H1 (cell line): ENCODE measurements at regions not wholly inside any gene's neighbourhood (a gene's known extent, or its start where the extent isn't known, plus 50 kb on each side); places are given as distances from the start of the nearest gene placed in this dataset.

Experiments
- CTCF ChIA-PET: fragments of 300-600 bp; sonication (Branson Sonifier 250); formaldehyde crosslinking; loops from one replicate; lab custom pipeline; 2021; ENCODE audit not compliant: partially characterized antibody; lab: Charles Lee
- POLR2A ChIA-PET: fragments of 300-600 bp; sonication (Branson Sonifier 250); formaldehyde crosslinking; loops from one replicate; lab custom pipeline; 2021; ENCODE audit warnings: inconsistent platforms; ENCODE audit not compliant: partially characterized antibody; lab: Charles Lee
- DNase-seq, 2 experiments: peaks; one replicate each; pipeline versions ENCODE4 v3.0.0 to v3.0.0-alpha.2; 2010 to 2022; ENCODE audit warnings: low spot score in 2 of 2, low read depth in 1 of 2, mixed read lengths in 1 of 2
- FAIRE-seq: peaks from 2 replicates; lab custom pipeline; 2011; peaks lifted over from hg19 to GRCh38; lab: Jason Lieb, UNC
- H2AFZ ChIP-seq: 2 replicates; pipeline ENCODE4 v1.8.1; 2012; ENCODE audit warnings: low read length, inconsistent platforms
- H2AK5ac ChIP-seq: 2 replicates; pipeline ENCODE4 v1.6.1; 2013; ENCODE audit warnings: low read depth, low read length
- H2BK120ac ChIP-seq: replicated peaks from 2 replicates; pipeline ENCODE3; 2013; ENCODE audit warnings: low read depth, low read length, inconsistent platforms
- H2BK12ac ChIP-seq: 2 replicates; pipeline ENCODE4 v1.6.1; 2013; ENCODE audit warnings: low read depth, low read length
- H2BK15ac ChIP-seq: 2 replicates; pipeline ENCODE4 v1.6.1; 2013; ENCODE audit warnings: low read length
- H2BK20ac ChIP-seq: 2 replicates; pipeline ENCODE4 v1.6.1; 2013; ENCODE audit warnings: low read length
- H2BK5ac ChIP-seq: 2 replicates; pipeline ENCODE4 v1.6.1; 2013; ENCODE audit warnings: low read depth, low read length
- H3K14ac ChIP-seq: 2 replicates; pipeline ENCODE4 v1.6.1; 2013; ENCODE audit warnings: inconsistent platforms; ENCODE audit not compliant: insufficient read length
- H3K18ac ChIP-seq: 2 replicates; pipeline ENCODE4 v1.6.1; 2013; ENCODE audit warnings: low read length; ENCODE audit errors: extremely low read depth
- H3K23ac ChIP-seq: 2 replicates; pipeline ENCODE4 v1.6.1; 2013; ENCODE audit warnings: inconsistent platforms; ENCODE audit not compliant: insufficient read length
- H3K23me2 ChIP-seq: 2 replicates; pipeline ENCODE4 v1.6.1; 2013; ENCODE audit warnings: low read depth, low read length
- H3K27ac ChIP-seq: 2 replicates; pipeline ENCODE4 v1.6.1; 2011; ENCODE audit warnings: low read depth, low read length, inconsistent platforms
- H3K27me3 ChIP-seq, 4 experiments: replicated peaks in 1 of 4; 1 replicate in 1 of 4; 2 replicates in 3 of 4; pipeline versions ENCODE4 v1.6.1 to v1.8.1; 2011 to 2013; ENCODE audit warnings: low read length in 3 of 4, mild to moderate bottlenecking in 3 of 4, inconsistent platforms in 2 of 4, mixed read lengths in 2 of 4, moderate library complexity in 1 of 4; ENCODE audit not compliant: control insufficient read depth in 3 of 4, insufficient read depth in 3 of 4; ENCODE audit errors: extremely low read depth in 1 of 4
- H3K36me3 ChIP-seq, 4 experiments: 2 replicates each; pipeline versions ENCODE4 v1.6.1 to v1.8.1; 2011 to 2013; ENCODE audit warnings: mild to moderate bottlenecking in 4 of 4, low read length in 3 of 4, moderate library complexity in 2 of 4, control low read depth in 1 of 4, inconsistent platforms in 1 of 4; ENCODE audit not compliant: insufficient read depth in 4 of 4, control insufficient read depth in 2 of 4
- H3K4ac ChIP-seq: replicated peaks from 2 replicates; pipeline ENCODE3; 2013; ENCODE audit warnings: low read length, low read depth, mixed read lengths, inconsistent platforms; ENCODE audit not compliant: insufficient read length
- H3K4me1 ChIP-seq, 4 experiments: replicated peaks in 1 of 4; 1 replicate in 1 of 4; 2 replicates in 3 of 4; pipeline versions ENCODE4 v1.6.1 to v1.8.1; 2011 to 2013; ENCODE audit warnings: low read length in 3 of 4, inconsistent platforms in 2 of 4, mixed read lengths in 1 of 4; ENCODE audit not compliant: insufficient read depth in 4 of 4, control insufficient read depth in 3 of 4
- H3K4me2 ChIP-seq, 2 experiments: 2 replicates each; pipeline versions ENCODE4 v1.6.1 to v1.8.1; 2011 to 2013; ENCODE audit warnings: low read depth in 2 of 2, low read length in 2 of 2, control low read depth in 1 of 2, inconsistent platforms in 1 of 2, mild to moderate bottlenecking in 1 of 2; ENCODE audit not compliant: insufficient read depth in 1 of 2
- H3K4me3 ChIP-seq, 4 experiments: fragments of 200-600, 300-600 bp in 1 of 4; sonication (generic), shearing (Covaris generic), sonication (Bioruptor Twin) in 1 of 4; 2 replicates each; pipeline versions ENCODE4 v1.5.1 to v1.8.1; 2011 to 2016; ENCODE audit warnings: low read length in 4 of 4, low read depth in 3 of 4, control low read depth in 2 of 4, inconsistent platforms in 2 of 4, mild to moderate bottlenecking in 2 of 4, mixed read lengths in 1 of 4, moderate library complexity in 1 of 4; ENCODE audit not compliant: insufficient read depth in 2 of 4; ENCODE audit errors: extremely low read depth in 1 of 4
- H3K56ac ChIP-seq: replicated peaks from 2 replicates; pipeline ENCODE3; 2013; ENCODE audit warnings: low read depth, mild to moderate bottlenecking, mixed read lengths, low read length, inconsistent platforms; ENCODE audit not compliant: insufficient read length
- H3K79me1 ChIP-seq: 2 replicates; pipeline ENCODE4 v1.6.1; 2013; ENCODE audit warnings: low read depth, low read length, control low read depth
- H3K79me2 ChIP-seq, 2 experiments: 2 replicates each; pipeline versions ENCODE4 v1.6.1 to v1.8.1; 2012 to 2013; ENCODE audit warnings: low read length in 2 of 2, mild to moderate bottlenecking in 2 of 2, inconsistent platforms in 1 of 2; ENCODE audit not compliant: insufficient read depth in 2 of 2, control insufficient read depth in 1 of 2
- H3K9ac ChIP-seq, 4 experiments: replicated peaks in 1 of 4; 1 replicate in 1 of 4; 2 replicates in 3 of 4; pipeline versions ENCODE4 v1.6.1 to v1.8.1; 2011 to 2013; ENCODE audit warnings: low read depth in 3 of 4, low read length in 3 of 4, control low read depth in 2 of 4, mild to moderate bottlenecking in 2 of 4, moderate library complexity in 2 of 4, inconsistent platforms in 1 of 4; ENCODE audit errors: extremely low read depth in 1 of 4
- H3K9me3 ChIP-seq, 2 experiments: 2 replicates each; pipeline versions ENCODE4 v1.6.1 to v1.8.1; 2012 to 2013; ENCODE audit warnings: mild to moderate bottlenecking in 2 of 2, moderate library complexity in 2 of 2, control low read depth in 1 of 2, inconsistent platforms in 1 of 2, low read depth in 1 of 2, low read length in 1 of 2, mixed read lengths in 1 of 2; ENCODE audit not compliant: insufficient read depth in 2 of 2
- H4K20me1 ChIP-seq, 2 experiments: replicated peaks in 1 of 2; 2 replicates each; pipeline versions ENCODE3 to v1.8.1; 2011 to 2013; ENCODE audit warnings: inconsistent platforms in 2 of 2, low read length in 2 of 2, mild to moderate bottlenecking in 1 of 2; ENCODE audit not compliant: insufficient read depth in 2 of 2, control insufficient read depth in 1 of 2
- H4K5ac ChIP-seq: 2 replicates; pipeline ENCODE4 v1.6.1; 2013; ENCODE audit warnings: low read length, low read depth, mixed read lengths, inconsistent platforms; ENCODE audit not compliant: insufficient read length
- H4K8ac ChIP-seq: 2 replicates; pipeline ENCODE4 v1.8.0; 2013; ENCODE audit warnings: mild to moderate bottlenecking, moderate library complexity, low read length, inconsistent platforms; ENCODE audit not compliant: insufficient read depth; ENCODE audit errors: extremely low read depth
- H4K91ac ChIP-seq: replicated peaks from 2 replicates; pipeline ENCODE3; 2013; ENCODE audit warnings: low read length, mixed read lengths, inconsistent platforms; ENCODE audit not compliant: insufficient read length
- SIN3A ChIP-seq, 2 experiments: IDR thresholded peaks in 1 of 2; conservative IDR thresholded peaks in 1 of 2; 2 replicates each; pipeline ENCODE4 v1.6.1; 2011 to 2012; ENCODE audit warnings: low read length in 2 of 2, improper control_type of control experiment in 1 of 2, low read depth in 1 of 2, mild to moderate bottlenecking in 1 of 2
- WGBS, 2 experiments: shearing (Covaris generic) in 1 of 2; methylation state at CpG; one replicate each; pipeline versions ENCODE4 v1.1.6 to v1.1.7; 2013 to 2015; ENCODE audit warnings: low lambda C conversion rate in 2 of 2, mixed read lengths in 2 of 2, inconsistent platforms in 1 of 2, low coverage in 1 of 2, missing lambda C conversion rate in 1 of 2; ENCODE audit not compliant: insufficient replicate concordance in 2 of 2, insufficient coverage in 1 of 2, insufficient read length in 1 of 2; ENCODE audit errors: extremely low coverage in 1 of 2, missing lambda C conversion rate in 1 of 2; 5-methylcytosine and 5-hydroxymethylcytosine counted together

DNA sequence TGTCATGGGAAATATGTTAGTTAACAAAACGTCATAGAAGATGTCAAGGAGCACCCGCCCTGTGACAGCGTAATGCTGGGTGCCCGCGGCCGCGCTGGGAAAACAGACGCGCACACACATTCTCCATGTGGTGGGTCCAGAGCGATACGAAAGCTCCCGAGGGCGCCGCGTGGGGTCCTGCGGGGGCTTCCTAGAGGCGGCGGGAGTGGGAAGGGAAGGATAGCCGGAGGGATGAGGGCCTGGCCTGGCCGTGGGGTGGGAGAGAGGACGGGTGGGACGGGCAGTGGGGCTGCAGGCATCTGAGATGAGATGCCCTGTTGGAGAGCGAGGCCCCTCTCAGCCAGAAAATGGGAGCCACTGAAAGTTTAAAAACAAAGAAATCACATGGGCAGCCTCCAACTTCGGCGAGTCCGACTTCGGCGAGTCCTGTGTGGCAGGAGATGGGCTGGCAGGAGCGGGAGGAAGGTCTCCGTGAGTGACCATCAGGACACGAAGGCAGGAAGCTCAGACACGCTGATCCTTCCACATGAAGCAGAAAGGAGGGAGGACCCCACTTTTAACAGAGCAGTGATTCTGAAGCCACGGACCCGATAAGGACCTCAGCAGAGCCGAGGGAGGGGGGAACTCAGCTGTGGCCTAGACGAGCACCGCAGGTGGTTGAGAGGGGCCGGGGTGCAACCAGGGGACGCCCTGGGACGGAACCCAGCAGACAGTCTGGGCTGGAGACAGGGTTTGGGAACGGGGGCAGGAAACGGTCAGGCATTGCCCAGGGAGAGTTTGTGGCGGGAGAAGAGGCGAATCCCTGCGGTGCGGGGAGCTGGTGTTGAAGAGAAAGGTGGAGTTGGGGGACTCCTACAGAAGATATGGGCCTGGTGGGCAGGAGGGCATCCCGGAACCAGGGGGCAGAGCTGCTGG is 114.1 kb upstream of the FRMD1 start:
- Histone ChIP-seq H4K20me1 (no peaks in the 10 kb centered on the region), H3K4me3 (no peak overlapping the region), H3K79me1 (no peaks in the 10 kb centered on the region), H4K8ac (peak overlapping the region; percentile 59; the same call in 1 of the 2 replicates), H2BK20ac (0 out of 2 replicates have a peak overlapping the region, but pooled peaks have one; percentile 32), H3K4ac (no peak overlapping the region), H3K23ac (no peak overlapping the region), H4K91ac (no peak overlapping the region), H3K27me3 (no peaks in the 10 kb centered on the region), H2BK120ac (no peak overlapping the region), H3K14ac (no peak overlapping the region)
- no peak for TF ChIP-seq SIN3A (conservative IDR thresholded peaks at IDR 0.05 in 1 of 2, IDR thresholded peaks at IDR 0.05 in 1 of 2; ENCODE audit: low read depth in 1 of 2, low read length in 2 of 2)
- TF ChIP-seq, all 59 proteins: peak for 0
- H3K23me2 ChIP-seq = no peaks in the 10 kb centered on the region
- no peak overlapping the region; the same call in 1 of the 2 replicates for H3K18ac ChIP-seq
- H3K4me2 ChIP-seq = no peak overlapping the region
- H3K56ac ChIP-seq = no peak overlapping the region
- H3K79me2 ChIP-seq = no peaks in the 10 kb centered on the region
- H3K4me1 ChIP-seq = no peaks in the 10 kb centered on the region; a peak in 1 of 7 replicates
- WGBS, 2 experiments = 93% methylated on average over 40 of the region's 47 CpGs; no CpG with 5 or more reads in 1 of the 2 experiments
- FAIRE-seq = no peak
- peak in 1 of 2 experiments; percentile 45 for DNase-seq
- ChIA-PET CTCF (interaction anchor here (1.1 to 4.0 kb wide), 4 partner anchors 14 to 162 kb away, joined by 4 to 17 read pairs (median 10); no protein-coding TSS in a partner anchor), POLR2A (interaction anchor here (1.4 kb wide), 1 partner anchor 30 kb away, joined by 3 read pairs; no protein-coding TSS in a partner anchor)
- no peaks in the 10 kb centered on the region for H3K9me3 ChIP-seq
- H4K5ac ChIP-seq = no peak overlapping the region
- no peak overlapping the region for H2BK15ac ChIP-seq
- no peaks in the 10 kb centered on the region for H3K36me3 ChIP-seq
- H2AK5ac ChIP-seq = no peak overlapping the region
- H2BK12ac ChIP-seq = no peak overlapping the region
- no peak overlapping the region for H2BK5ac ChIP-seq
- H2AFZ ChIP-seq = peak overlapping the region; percentile 44; the same call in 1 of the 2 replicates
- H3K27ac ChIP-seq = no peak overlapping the region
- no peak overlapping the region for H3K9ac ChIP-seq
